Chondrocyte (in vitro differentiated cells): ENCODE measurements at regions not wholly inside any gene's neighbourhood (a gene's known extent, or its start where the extent isn't known, plus 50 kb on each side); places are given as distances from the start of the nearest gene placed in this dataset.

Experiments
- DNase-seq: peaks from one replicate; pipeline ENCODE4 v3.0.0; 2021; ENCODE audit warnings: mixed read lengths, low spot score
- H3K27ac Mint-ChIP-seq: one replicate; pipeline ENCODE4 v1.8.0; 2021; ENCODE audit warnings: mild to moderate bottlenecking, moderate library complexity, mixed read lengths; ENCODE audit not compliant: unreplicated experiment
- H3K27me3 Mint-ChIP-seq: 2 replicates; pipeline ENCODE4 v1.8.0; 2021; ENCODE audit warnings: low read depth, mixed read lengths
- H3K36me3 Mint-ChIP-seq: 2 replicates; pipeline ENCODE4 v1.8.0; 2021; ENCODE audit warnings: low read depth, mixed read lengths
- H3K4me1 Mint-ChIP-seq: 2 replicates; pipeline ENCODE4 v1.8.0; 2021; ENCODE audit warnings: low read depth, mild to moderate bottlenecking, mixed read lengths
- H3K4me3 Mint-ChIP-seq: one replicate; pipeline ENCODE4 v1.8.0; 2021; ENCODE audit warnings: mild to moderate bottlenecking, moderate library complexity, mixed read lengths; ENCODE audit not compliant: unreplicated experiment
- H3K9me3 Mint-ChIP-seq: 2 replicates; pipeline ENCODE4 v1.8.0; 2021; ENCODE audit warnings: low read depth, mixed read lengths
- TF ChIP-seq, protein P1 (sequence below): fragments of 200-600 bp; sonication (generic); IDR thresholded peaks from 2 replicates; pipeline ENCODE4 v1.5.0; 2021; ENCODE audit warnings: antibody characterized with exemption, mild to moderate bottlenecking, moderate library complexity

DNA sequence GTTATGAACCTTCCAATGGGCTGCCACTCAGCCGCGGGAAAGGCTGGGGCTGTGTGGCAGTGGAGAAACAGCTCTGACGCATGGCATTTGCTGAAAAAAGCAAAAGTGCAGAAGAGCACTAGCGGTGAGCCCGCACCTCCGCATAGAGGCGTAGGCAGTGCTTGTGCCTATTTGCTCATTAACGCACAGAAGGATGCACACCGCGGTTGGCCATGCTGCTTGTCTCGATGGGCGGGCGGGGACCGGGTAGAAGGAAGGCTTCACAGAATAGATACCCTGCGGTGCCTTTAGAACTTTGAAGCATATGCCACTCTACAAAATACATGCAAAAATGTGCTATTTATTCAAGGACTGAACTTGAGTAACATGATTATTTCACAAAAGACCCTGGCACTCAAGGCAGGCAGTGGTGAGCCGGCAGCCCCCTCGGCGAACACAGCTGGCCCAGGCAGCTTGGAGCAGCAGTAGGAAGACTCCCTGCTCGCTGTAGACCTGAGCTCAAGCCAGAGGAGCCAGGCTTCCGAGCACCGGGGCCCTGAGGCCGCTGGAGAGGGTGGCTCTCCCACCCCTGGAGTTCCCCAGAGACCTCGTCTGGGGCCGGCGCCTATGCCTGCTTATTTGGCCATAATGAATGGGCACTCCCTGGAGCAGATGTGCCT lies 71.5 kb downstream of the SIK1 start:
- peaks cover 3% of the 10 kb centered on the region for H3K4me1 Mint-ChIP-seq
- H3K4me3 Mint-ChIP-seq, result no peak overlapping the region
- no peak overlapping the region for H3K27ac Mint-ChIP-seq
- H3K9me3 Mint-ChIP-seq, result no peaks in the 10 kb centered on the region
- TF ChIP-seq, protein P1, sequence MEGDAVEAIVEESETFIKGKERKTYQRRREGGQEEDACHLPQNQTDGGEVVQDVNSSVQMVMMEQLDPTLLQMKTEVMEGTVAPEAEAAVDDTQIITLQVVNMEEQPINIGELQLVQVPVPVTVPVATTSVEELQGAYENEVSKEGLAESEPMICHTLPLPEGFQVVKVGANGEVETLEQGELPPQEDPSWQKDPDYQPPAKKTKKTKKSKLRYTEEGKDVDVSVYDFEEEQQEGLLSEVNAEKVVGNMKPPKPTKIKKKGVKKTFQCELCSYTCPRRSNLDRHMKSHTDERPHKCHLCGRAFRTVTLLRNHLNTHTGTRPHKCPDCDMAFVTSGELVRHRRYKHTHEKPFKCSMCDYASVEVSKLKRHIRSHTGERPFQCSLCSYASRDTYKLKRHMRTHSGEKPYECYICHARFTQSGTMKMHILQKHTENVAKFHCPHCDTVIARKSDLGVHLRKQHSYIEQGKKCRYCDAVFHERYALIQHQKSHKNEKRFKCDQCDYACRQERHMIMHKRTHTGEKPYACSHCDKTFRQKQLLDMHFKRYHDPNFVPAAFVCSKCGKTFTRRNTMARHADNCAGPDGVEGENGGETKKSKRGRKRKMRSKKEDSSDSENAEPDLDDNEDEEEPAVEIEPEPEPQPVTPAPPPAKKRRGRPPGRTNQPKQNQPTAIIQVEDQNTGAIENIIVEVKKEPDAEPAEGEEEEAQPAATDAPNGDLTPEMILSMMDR, result no peak
- no peaks in the 10 kb centered on the region for H3K27me3 Mint-ChIP-seq
- no peak for DNase-seq
- no peaks in the 10 kb centered on the region for H3K36me3 Mint-ChIP-seq

DNA sequence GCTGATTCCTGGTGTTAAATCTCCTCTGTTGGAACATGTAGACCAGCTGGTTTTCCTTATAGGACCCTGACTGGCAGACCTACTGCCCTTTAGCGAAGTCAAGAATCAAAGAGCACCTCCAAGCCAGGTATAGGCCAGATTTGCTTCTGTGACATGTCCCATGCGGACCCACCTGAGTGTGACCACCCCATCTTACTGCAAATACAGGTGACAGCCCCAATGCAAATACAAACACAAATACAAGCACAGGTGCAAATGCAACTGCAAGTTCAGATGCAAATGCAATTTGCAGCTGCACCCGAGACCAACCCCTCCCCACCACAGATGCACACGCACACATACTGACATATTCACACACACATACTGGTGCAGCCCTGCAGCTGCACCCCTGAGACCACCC lies 72.3 kb downstream of the SIK1 start:
- Mint-ChIP-seq H3K27ac (no peak overlapping the region), H3K4me1 (peaks cover 3% of the 10 kb centered on the region), H3K9me3 (no peaks in the 10 kb centered on the region), H3K27me3 (no peaks in the 10 kb centered on the region), H3K36me3 (no peaks in the 10 kb centered on the region), H3K4me3 (no peak overlapping the region)
- no peak for DNase-seq
- TF ChIP-seq, protein P1, result no peak

GRCh38 chr21:43354026-43354420 lies 72.9 kb downstream of the SIK1 start:
- H3K36me3 Mint-ChIP-seq, result no peaks in the 10 kb centered on the region
- H3K27me3 Mint-ChIP-seq, result no peaks in the 10 kb centered on the region
- peaks cover 5% of the 10 kb centered on the region for H3K4me1 Mint-ChIP-seq
- no peak overlapping the region for H3K4me3 Mint-ChIP-seq
- H3K9me3 Mint-ChIP-seq, result no peaks in the 10 kb centered on the region
- no peak overlapping the region for H3K27ac Mint-ChIP-seq
- TF ChIP-seq, protein P1, result no peak
- DNase-seq, result no peak

DNA sequence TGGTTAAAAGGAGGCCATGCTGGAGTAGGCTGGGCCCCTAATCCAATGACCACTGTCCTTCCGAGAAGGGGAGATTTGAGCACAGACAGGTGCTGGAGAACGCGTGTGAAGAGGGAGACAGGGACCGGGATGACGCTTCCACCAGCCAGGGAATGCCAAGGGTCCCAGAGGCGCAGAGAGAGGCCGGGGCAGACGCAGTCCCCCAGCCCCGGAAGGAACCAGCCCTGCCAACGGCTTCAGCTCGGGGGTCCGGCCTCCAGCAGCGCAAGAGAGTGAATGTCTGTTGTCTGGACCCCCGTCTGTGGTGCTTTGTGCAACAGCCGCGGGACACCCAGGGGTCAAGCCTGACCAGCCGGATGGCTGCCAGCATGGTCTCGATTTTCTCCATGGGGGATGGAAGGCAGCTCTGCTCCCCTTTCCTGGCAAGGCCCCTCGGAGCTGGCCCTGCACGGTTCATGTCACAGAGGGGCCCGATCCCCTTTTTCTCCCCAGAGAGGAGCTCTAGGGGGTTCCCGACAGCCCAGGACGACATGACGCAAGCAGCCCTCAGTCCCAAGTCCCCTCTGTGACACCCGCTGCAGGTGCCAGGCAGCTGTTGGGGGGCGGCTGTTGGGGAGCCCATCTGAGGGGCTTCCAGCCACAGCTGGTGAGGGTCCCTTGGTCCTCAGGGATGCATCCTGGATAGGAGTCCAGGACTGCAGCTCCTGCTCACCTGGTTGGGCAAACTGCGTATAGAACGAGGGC lies 73.5 kb downstream of the SIK1 start:
- H3K27me3 Mint-ChIP-seq, result no peaks in the 10 kb centered on the region
- H3K27ac Mint-ChIP-seq, result no peak overlapping the region
- H3K4me3 Mint-ChIP-seq, result no peak overlapping the region
- H3K9me3 Mint-ChIP-seq, result no peaks in the 10 kb centered on the region
- DNase-seq, result no peak
- peaks cover 7% of the 10 kb centered on the region for H3K4me1 Mint-ChIP-seq
- H3K36me3 Mint-ChIP-seq, result no peaks in the 10 kb centered on the region
- TF ChIP-seq, protein P1, result no peak

- H3K27ac Mint-ChIP-seq, result no peak overlapping the region
- no peak overlapping the region for H3K4me3 Mint-ChIP-seq
- no peaks in the 10 kb centered on the region for H3K9me3 Mint-ChIP-seq
- no peak for DNase-seq
- H3K4me1 Mint-ChIP-seq, result peaks cover 7% of the 10 kb centered on the region
- H3K27me3 Mint-ChIP-seq, result no peaks in the 10 kb centered on the region
- H3K36me3 Mint-ChIP-seq, result no peaks in the 10 kb centered on the region
- TF ChIP-seq, protein P1, result no peak
Measured at GRCh38 chr21:43352568-43353281, 74.2 kb downstream of the SIK1 start.
